Mucosa of rectum (tissue), 2 donors: ENCODE measurements at regions not wholly inside any gene's neighbourhood (a gene's known extent, or its start where the extent isn't known, plus 50 kb on each side); places are given as distances from the start of the nearest gene placed in this dataset.

Source experiments
- H3K27ac ChIP-seq, 2 donors: one replicate each; pipeline ENCODE4 v1.7.0; 2013; ENCODE audit warnings: inconsistent platforms in 2 of 2, low read depth in 2 of 2, low read length in 2 of 2
- H3K27me3 ChIP-seq, 2 donors: one replicate each; pipeline ENCODE4 v1.7.0; 2013; ENCODE audit warnings: low read length in 2 of 2; ENCODE audit not compliant: control insufficient read depth in 2 of 2, insufficient read depth in 2 of 2
- H3K36me3 ChIP-seq, 2 donors: one replicate each; pipeline ENCODE4 v1.7.0; 2013; ENCODE audit warnings: low read length in 2 of 2; ENCODE audit not compliant: control insufficient read depth in 2 of 2, insufficient read depth in 2 of 2
- H3K4me1 ChIP-seq, 2 donors: one replicate each; pipeline ENCODE4 v1.7.0; 2013; ENCODE audit warnings: low read length in 2 of 2, mild to moderate bottlenecking in 1 of 2; ENCODE audit not compliant: control insufficient read depth in 2 of 2, insufficient read depth in 2 of 2
- H3K4me3 ChIP-seq, 2 donors: one replicate each; pipeline ENCODE4 v1.7.0; 2013; ENCODE audit warnings: low read length in 2 of 2
- H3K9ac ChIP-seq, 2 donors: one replicate each; pipeline ENCODE4 v1.7.0; 2013; ENCODE audit warnings: low read length in 2 of 2, low read depth in 1 of 2, mild to moderate bottlenecking in 1 of 2
- H3K9me3 ChIP-seq, 2 donors: one replicate each; pipeline ENCODE4 v1.7.0; 2013; ENCODE audit warnings: low read length in 2 of 2; ENCODE audit not compliant: control insufficient read depth in 2 of 2
- donor health status: healthy.
- donor health status: Normal muscosa, but diverticular disease.

DNA sequence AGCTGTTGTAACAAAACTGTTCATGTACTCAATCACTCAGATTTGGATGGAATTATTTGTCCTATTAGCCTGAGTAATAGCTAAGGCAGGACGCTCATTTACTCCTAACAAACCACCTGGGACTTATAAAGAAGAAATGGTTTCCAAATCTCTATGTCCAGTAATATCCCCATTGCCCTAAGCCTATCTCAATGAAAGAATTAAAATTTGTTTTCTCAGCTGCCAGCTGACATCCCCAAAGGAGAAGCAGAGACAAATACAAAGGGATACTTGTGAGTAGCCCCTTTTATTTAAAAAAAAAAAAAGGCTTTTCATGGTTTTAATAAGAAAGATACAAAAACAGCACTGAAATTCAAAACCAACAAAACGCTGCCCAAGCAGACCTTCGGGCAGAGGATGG, 211.4 kb upstream of the PARD3B start:
- no peaks in the 10 kb centered on the region for H3K4me1 ChIP-seq

DNA sequence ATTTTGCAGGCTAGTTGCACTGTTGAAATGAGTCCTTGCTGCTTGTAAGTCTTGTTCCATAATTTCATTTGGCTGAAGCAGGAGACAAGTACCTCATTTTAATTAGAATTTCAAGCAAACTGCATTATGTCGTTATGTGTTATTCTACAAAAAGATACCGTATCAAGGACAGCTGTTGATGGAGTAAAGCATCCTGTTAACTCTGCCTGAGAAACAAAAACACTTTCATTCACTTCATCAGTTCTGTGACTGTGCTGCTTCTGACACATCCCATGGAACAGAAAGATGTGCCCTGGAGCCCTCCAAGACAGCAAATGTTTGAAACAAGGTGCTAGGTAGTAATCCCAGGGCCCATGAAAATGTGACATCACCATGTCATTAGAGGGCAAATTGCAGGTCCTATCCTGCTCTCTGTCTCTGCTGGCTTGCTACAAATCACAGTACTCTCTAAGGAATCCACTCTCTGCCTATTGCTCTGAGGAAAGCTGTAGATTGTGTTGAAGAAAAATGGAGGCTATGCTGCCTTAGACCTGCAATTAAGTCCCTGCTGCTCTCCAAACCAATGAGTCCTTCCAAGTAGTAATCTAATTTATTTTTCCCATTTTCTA, 209.7 kb upstream of the PARD3B start:
- Histone ChIP-seq H3K27ac (no peak overlapping the region), H3K27me3 (no peaks in the 10 kb centered on the region), H3K4me3 (no peak overlapping the region), H3K36me3 (no peaks in the 10 kb centered on the region), H3K4me1 (no peaks in the 10 kb centered on the region), H3K9ac (no peak overlapping the region), H3K9me3 (no peaks in the 10 kb centered on the region)

More for the DNA sequence above, 211.4 kb upstream of the PARD3B start:
- Histone ChIP-seq H3K27me3 (no peaks in the 10 kb centered on the region), H3K9ac (no peak overlapping the region), H3K4me3 (no peak overlapping the region), H3K27ac (no peak overlapping the region), H3K36me3 (no peaks in the 10 kb centered on the region), H3K9me3 (no peaks in the 10 kb centered on the region)

DNA sequence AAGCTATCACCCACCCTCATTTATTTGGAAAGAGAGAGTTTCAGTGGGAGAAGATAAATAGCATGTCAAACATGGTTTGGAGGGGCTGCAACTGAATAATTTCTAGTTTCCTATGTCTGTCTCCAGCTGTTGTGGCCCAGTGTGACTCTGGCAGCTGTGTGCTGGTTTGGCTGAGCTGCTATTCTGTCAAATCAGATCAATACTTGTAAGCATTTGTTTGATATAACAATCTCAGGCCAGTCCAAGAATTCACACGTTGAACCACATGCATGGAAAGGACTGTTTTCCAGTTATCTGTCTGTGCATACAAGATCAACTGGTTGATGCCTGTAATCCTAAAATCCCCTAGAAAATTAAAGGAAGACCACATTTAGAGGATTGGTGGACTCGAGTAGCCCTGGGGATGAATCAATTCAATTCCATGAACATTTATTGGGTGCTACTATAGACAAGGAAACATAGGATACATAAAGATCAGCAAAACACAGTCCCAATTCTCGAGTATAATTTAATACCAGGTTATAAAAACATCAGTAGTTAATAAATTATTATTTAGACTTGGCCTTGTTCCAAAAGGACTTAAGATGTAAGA, 209.0 kb upstream of the PARD3B start:
- H3K27ac ChIP-seq, result no peak overlapping the region
- H3K9me3 ChIP-seq, result no peaks in the 10 kb centered on the region
- H3K36me3 ChIP-seq, result no peaks in the 10 kb centered on the region
- H3K9ac ChIP-seq, result no peak overlapping the region
- no peaks in the 10 kb centered on the region for H3K4me1 ChIP-seq
- H3K27me3 ChIP-seq, result no peaks in the 10 kb centered on the region
- H3K4me3 ChIP-seq, result no peak overlapping the region

DNA sequence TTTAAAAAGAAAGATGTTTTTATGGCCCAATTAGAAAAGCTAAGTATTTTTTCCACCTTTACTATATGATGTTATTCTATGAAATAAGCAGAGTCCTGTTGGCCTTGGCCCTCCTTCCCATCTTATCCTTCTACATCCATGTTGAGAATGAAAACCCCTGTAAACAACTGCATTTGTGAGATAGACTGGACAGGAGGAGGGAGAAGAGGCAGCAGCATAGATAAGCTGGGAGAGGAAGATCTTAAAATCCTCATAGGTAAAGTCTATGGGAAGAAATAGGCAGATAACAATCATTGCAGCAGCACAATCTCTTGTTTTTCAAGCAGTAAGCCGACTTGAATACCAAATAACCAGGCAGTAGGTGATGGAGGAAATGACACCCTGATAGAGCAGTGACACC, 207.6 kb upstream of the PARD3B start:
- H3K36me3 ChIP-seq, result no peaks in the 10 kb centered on the region
- no peaks in the 10 kb centered on the region for H3K9me3 ChIP-seq
- no peaks in the 10 kb centered on the region for H3K4me1 ChIP-seq
- no peak overlapping the region for H3K27ac ChIP-seq
- H3K9ac ChIP-seq, result no peak overlapping the region
- H3K27me3 ChIP-seq, result no peaks in the 10 kb centered on the region
- H3K4me3 ChIP-seq, result no peak overlapping the region

DNA sequence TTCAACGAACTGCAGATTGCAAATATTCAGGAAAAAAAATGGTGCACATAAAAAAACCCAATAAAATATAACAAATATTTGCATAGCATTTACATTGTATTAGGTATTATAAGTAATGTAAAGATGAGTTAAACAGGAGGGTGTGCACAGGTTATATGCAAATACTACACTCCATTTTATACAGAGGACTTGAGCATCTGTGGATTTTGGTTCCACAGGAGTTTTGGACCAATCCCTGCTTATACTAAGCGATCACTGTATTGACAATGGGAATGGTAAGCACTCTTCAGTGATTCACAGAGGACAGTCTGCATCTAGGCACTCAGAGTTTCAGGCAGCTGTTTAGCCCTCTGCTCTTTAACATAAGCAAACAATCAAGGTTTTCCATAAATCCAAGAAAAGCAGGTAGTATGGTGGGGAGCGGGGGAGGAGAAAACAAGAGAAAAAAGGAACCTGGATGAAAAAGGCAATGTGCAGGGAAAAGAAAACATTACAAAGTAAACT, 206.0 kb upstream of the PARD3B start:
- H3K27me3 ChIP-seq, result no peaks in the 10 kb centered on the region
- H3K4me1 ChIP-seq, result no peaks in the 10 kb centered on the region
- H3K9me3 ChIP-seq, result no peaks in the 10 kb centered on the region
- H3K36me3 ChIP-seq, result no peaks in the 10 kb centered on the region
- no peak overlapping the region for H3K9ac ChIP-seq
- H3K4me3 ChIP-seq, result no peak overlapping the region
- H3K27ac ChIP-seq, result no peak overlapping the region

DNA sequence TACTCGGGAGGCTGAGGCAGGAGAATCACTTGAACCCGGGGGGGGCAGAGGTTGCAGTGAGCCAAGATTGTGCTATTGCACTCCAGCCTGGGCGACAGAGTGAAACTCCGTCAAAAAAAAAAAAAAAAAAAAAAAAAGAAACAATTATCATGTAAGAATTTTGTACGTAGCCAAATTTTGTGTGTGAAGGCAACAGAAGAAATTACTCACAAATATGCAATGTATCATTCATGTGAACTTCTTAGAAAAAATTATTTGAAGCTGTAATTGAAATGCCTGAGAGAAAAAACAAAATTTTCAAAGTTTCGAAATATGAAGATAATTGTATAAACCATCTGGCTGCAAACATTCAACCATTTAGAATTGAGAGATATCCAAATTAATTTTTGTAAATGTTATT, 204.8 kb upstream of the PARD3B start:
- Histone ChIP-seq H3K27ac (no peak overlapping the region), H3K27me3 (no peaks in the 10 kb centered on the region), H3K4me3 (no peak overlapping the region), H3K36me3 (no peaks in the 10 kb centered on the region), H3K9me3 (no peaks in the 10 kb centered on the region), H3K4me1 (no peaks in the 10 kb centered on the region), H3K9ac (no peak overlapping the region)

DNA sequence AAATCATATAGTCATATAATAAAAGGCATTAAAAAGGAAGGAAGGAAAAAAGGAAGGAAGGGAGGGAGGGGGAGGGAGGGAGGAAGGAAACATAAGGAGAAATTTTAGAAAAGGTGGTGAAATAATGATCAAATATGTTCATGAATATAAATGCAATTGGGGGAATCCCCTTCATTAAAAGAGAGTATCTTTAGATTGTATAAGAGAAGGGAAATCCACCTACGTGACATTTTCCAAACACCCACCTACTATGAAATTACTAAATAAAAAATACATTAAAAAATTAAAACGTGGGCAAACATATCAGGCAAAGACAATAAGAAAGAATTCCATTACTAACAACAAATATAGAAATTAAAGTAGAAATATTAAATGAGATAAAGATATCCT, 203.4 kb upstream of the PARD3B start:
- Histone ChIP-seq H3K4me3 (no peak overlapping the region), H3K27me3 (no peaks in the 10 kb centered on the region), H3K4me1 (no peaks in the 10 kb centered on the region), H3K9ac (no peak overlapping the region), H3K27ac (no peak overlapping the region), H3K9me3 (no peaks in the 10 kb centered on the region), H3K36me3 (no peaks in the 10 kb centered on the region)

DNA sequence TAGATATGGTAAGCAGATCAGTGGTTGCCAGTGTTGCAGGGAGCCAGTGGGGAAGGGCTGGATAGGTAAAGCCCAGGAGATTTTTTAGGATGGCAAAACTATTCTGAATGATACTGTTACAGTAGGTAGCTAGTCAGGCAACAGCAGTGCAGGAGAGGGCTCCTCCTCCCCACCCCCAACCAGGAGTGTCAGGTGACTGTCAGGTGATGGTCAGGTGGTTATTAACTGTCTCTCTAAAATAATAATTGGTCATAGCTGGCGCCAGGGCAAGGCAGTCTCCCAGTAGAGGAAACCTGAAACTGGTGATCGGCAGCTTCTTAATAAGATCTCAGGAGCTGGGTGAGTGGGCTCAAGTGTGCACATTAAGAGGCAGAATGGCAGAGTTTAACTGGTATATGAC, 201.6 kb upstream of the PARD3B start:
- no peak overlapping the region for H3K4me3 ChIP-seq
- no peak overlapping the region for H3K9ac ChIP-seq
- no peaks in the 10 kb centered on the region for H3K27me3 ChIP-seq
- no peaks in the 10 kb centered on the region for H3K9me3 ChIP-seq
- H3K36me3 ChIP-seq, result no peaks in the 10 kb centered on the region
- no peak overlapping the region for H3K27ac ChIP-seq
- H3K4me1 ChIP-seq, result no peaks in the 10 kb centered on the region

DNA sequence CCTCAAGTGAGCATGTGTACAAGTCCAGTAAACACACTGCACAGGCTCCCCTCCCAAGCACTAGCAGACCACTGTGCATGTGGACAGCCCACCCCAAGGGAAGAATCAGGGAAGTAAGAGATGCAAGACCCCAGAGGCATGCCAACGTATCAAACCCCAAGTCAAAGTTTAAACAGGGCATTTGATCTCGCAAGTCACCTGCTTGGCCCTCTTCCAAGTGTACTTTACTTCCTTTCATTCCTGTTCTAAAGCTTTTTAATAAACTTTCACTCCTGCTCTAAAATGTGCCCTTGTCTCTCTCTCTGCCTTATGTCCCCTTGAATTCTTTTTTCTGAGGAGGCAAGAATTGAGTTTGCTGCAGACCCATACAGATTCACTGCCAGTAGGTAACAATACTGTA, 201.2 kb upstream of the PARD3B start:
- no peaks in the 10 kb centered on the region for H3K36me3 ChIP-seq
- H3K4me1 ChIP-seq, result no peaks in the 10 kb centered on the region
- no peak overlapping the region for H3K9ac ChIP-seq
- H3K27me3 ChIP-seq, result no peaks in the 10 kb centered on the region
- H3K27ac ChIP-seq, result no peak overlapping the region
- no peaks in the 10 kb centered on the region for H3K9me3 ChIP-seq
- no peak overlapping the region for H3K4me3 ChIP-seq

DNA sequence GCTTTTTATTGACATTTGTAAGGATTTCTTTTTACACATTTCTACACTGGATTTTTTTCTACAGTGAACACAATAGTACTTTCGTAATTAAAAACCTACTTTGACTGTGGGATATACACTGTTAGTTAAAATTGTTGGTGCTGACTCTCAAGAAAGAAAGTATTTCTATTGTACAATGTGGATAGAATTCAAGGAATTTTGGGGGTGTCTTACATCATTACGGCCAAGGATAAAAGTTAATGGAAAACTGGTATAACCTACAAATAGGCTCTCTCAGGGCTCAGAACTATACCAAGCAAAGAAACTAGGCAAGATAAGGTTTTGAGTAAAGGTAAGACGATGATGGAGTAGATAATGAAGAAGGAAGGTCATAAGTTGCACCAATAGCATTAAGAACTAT, 198.4 kb upstream of the PARD3B start:
- Histone ChIP-seq H3K4me1 (no peaks in the 10 kb centered on the region), H3K27me3 (no peaks in the 10 kb centered on the region), H3K27ac (no peak overlapping the region), H3K4me3 (no peak overlapping the region), H3K36me3 (no peaks in the 10 kb centered on the region), H3K9ac (no peak overlapping the region), H3K9me3 (no peaks in the 10 kb centered on the region)
